HG02943 (cell line): ENCODE measurements at regions not wholly inside any gene's neighbourhood (a gene's known extent, or its start where the extent isn't known, plus 50 kb on each side); places are given as distances from the start of the nearest gene placed in this dataset.
A peak's percentile ranks its signal among the peaks of the same experiment; 100 is the strongest.
"Not testable (repeated sequence)": the region's sequence is repeated elsewhere in the genome, so short reads cannot be mapped to it uniquely, and the experiment has no call there.

Source experiments
- ATAC-seq: cut with Tn5 transposase; IDR thresholded peaks from one replicate; pipeline ENCODE4 v1.9.1; 2021; ENCODE audit warnings: mild to moderate bottlenecking, low read depth, moderate library complexity; ENCODE audit not compliant: unreplicated experiment

DNA sequence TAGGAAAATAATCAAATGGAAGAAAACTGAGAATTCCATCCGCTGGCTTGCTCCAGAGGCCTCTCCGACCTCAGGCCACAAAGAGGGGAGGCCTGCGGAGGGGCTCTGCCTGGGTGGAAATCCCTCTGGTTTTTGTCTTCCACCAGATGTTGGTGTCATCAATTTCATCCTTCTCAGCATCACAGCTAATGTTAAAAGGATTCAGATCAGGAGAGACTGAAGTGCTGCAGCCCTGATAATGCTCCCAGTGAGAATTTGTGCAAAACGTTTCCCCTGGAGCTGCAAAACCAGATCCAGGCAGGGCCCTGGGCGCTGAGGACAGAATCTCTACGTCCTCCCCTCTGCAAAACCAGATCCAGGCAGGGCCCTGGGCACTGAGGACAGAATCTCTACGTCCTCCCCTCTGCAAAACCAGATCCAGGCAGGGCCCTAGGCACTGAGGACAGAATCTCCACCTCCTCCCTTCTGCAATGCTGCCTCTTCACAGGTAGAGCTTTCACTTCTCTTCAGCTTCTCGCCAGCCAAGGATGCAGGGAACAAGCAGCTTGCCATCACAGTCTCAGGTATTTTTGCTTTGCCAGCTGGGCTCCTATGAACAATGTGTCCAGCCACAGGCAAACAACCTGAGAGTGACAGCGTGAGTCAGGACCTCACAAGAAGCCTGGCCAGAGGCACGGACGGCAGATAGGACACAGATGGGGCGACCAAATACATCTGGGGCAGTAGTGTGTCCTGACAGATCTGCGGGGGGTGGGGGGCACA, 81.2 kb downstream of the TMEM18 start:
- no peak for ATAC-seq

DNA sequence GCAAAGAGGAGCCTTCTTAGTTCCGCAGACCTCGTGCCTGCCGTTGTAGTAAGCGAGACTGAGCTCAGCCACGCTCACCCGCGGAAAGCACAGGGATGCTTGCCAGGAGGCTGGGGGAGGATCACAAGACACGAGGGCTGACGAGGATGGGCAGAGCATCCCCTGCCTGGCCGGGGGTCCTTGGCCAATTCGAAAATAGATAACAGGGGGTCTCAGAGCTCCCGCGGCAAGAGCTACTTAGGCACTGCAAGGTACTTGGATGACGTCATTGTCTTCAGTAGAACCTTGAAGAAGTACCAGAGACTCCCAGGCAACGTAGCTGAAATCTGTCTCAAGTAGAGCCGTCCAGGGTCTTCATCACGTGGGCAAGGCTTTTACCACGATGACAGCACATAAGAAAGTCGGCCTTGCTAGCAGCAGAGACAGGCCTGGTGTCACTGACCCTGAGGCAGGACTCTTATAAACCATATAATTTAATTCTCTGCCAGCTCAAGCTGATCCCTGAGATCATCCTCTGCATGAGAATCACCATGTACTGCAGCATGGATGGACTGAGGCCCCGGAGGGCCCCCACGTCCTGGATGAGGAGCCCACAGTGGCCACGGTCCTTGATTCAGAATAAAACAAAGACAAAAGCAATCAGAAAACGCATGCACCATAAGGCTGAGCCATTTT, 81.9 kb downstream of the TMEM18 start:
- no peak for ATAC-seq

DNA sequence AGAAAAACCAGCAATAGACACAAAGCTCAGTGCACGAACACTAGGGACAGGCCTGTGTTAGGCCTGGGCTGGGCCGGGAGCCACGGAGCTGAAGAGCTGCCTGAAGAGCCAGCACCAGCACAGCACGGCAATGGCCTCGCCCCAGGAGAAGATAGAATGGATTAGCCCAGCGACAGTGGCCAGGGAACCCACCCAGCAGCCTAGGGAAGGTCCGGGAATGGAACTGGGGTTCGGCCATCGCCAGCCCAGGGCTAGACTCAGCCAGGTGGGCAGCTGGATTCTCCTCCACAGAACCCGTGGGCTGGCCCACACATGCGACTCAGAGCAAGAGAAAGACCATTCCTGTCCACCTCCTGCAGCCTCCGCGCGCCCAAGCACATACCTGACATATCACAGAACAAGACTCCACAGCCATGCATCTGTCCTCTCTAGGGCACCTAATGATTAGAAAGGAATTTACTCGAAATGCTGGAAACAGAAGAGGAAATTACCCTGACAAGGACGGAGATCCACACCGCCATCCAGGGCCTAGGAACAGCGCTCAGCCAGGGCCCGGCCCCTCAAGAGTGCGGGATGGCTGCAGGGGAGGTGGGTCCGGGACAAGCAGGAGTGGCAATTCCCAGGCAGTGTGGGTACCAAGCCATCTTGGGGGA, 82.8 kb downstream of the TMEM18 start:
- no peak for ATAC-seq

DNA sequence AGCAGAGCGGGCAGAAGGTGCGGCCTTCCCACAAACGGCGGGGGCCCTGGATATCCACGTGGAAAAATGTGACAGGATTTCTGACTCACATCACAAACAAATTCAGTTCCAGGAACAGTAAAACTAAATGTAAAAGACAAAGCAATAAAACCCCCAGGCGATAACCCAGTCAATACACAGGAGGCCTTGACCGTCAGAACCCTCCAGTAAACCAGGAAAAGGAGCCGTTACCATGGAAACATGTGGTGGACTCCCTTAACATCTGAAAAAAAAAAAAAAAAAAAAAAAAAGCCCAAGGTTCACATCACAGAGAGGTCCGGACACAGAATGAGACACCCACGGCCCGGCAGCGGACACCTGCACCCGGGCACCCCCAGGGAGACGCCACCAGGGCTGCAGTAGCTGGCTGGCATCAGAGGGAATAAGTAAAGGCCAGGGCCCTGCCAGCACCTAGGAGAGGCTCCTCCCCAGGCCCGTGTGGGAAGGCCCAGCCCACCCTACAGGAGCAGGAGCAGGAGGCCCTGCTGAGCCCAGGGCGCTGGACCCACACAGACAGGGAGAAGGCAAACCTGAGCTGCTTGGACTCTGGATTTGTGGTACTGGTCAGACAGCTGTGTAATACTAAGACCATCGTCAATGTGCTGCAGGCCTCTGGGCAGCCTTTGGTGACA, 83.7 kb downstream of the TMEM18 start:
- ATAC-seq = no peak

DNA sequence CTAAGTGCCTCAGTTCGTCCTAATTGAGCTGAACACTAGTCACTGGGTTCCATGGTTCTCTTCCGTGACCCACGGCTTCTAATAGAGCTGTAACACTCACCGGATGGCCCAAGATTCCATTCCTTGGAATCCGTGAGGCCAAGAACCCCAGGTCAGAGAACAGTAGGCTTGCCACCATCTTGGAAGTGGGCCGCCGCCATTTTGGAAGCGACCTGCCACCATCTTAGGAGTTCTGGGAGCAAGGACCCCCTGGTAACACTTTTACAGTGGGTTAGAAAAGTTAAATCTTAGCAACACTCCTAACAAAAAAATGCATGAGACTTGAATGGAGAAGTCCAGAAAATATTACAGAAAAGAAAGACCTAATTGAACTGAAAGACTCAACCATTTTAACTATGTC, 84.5 kb downstream of the TMEM18 start:
- no peak for ATAC-seq

DNA sequence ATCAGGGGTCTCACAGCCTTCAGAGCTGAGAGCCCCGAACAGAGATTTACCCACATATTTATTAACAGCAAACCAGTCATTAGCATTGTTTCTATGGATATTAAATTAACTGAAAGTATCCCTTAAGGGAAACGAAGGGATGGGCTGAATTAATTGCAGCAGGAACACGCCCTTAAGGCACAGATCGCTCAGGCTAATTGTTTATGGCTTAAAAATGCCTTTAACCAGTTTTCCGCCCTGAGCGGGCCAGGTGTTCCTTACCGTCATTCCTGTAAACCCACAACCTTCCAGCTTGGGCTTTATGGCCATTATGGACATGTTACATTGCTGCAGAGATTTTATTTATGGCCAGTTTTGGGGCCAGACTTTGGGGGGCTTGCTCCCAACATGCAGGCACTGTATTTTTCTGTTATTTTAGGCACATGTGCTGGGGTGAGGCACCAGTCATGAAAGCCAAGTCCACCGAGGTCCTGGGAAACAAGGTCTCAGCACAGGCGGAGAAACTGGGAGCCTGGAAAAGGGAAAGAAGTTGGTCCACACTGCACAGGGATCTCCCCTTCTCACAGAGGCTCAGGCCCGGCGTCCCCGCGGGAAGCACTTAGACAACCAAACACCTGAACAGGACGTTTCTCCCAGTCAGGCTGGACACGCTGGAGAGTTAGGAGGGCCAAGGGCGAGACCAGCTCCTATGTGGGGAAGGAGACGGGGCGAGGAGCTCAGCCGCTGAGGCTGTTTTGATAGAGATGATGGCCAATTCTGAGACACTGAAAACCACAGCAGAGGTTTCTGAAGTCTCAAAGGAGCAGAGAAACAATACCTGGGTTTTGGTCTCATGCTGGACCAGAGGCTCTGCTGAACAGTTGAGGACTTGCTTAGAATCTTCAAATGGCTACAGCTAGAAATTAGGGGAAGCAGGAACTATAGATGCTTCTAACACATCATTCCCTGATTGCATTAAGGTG, 86.7 kb downstream of the TMEM18 start:
- ATAC-seq = no peak

DNA sequence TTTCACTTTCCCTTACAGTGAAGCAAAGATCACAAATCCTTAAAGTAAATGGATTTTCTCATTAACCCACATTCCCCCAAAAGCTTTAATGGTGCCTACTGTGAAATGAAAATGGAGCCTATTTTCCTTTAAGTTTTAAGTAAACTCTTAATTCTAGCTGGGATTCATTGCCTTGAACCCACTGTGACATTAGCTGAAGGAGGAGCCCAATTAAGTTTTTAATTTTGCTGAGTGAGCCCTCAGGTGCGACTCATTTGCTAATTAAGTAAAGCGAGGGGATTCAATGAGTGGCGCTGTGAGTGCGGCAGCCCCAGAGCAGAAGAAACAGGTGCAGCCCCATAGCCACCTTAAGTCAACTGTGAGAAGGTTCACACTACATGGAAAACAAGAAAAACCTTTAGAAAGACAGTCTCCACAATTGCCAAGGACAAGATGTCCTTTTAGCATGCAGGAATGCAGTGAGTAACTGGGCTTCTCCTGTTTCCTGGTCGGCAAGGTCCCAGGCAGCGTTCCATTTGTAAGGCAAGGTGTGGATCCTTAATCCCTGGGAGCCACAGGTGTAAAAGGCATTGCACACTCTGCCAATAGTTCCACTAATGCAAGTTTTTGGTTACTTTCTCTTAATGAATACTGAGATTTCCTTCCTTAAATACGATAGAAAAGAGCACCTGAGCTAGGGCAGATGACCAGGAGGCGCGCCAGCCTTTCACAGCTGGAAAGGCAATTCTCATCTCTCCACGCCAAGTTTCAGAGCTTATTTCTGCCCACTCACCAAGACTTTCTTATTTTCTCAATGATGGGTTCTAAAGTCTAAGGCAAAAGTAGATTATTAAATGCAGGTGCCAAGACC, 87.7 kb downstream of the TMEM18 start:
- no peak for ATAC-seq

DNA sequence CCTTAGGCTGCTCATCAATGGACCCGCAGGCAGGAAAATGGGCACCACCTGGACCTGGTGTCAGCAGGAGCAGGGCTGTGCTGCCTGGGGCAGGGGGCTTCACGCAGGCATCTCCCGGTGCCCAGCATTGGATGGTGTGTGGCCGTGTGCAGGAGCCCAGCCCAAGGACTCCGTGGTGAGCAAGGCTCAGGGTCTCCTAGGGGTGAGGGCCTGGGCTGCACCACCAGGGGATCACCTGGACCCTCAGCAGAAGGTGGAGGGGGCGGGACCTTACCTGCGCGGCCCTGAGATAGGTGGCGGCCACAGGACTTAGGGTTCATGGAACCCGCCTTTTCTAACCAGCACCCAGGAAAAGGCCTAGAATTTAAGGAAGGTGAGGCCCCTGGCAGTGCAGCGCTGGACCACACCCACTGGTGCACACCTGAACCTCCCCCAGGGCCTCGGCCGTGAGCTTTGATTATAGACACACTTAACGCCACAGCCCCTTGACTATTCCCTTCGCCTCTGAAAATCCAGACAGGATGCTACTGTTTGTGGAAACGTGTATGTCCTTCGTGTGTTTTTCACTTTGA, 89.0 kb downstream of the TMEM18 start:
- no peak for ATAC-seq

DNA sequence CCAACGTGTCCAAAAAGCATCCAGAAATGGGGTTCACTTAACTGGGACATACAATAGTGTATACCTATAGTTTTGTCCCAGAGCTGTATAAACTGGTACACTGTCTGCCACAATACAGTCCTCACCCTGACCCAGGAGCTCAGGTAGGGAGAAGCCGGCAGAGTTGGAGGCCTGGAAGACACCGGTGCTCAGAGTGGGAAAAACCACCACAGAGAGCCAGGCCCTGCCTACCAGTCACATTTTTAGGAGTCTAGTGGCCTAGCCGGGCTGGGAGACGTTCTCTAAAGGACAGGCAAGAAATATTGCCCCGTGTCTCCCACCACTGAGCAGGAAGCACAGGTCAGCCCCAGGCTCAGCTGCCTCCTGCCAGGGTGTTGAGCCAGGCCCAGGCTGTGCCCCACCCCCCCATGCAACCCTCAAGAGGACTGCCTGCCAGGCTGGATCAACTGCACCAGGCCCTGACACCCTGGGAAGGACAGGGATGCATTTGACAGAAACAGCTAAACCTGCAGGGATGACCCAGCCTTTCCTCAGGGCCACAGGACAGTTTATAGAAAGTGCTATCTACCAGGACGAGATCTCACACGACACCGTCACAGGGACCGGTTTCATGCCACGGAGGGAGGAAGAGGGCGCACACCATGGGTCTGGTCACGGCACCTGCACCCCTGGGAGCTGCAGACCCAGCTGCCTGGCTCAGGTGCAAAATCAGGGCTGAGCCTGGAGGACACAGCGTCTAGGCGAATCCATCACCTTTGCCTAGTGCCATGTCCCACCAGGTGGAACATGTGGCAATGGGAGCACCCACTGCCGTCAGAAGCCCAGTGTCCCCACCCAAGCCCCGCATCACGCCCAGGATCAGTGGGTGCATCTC, 89.9 kb downstream of the TMEM18 start:
- no peak for ATAC-seq

DNA sequence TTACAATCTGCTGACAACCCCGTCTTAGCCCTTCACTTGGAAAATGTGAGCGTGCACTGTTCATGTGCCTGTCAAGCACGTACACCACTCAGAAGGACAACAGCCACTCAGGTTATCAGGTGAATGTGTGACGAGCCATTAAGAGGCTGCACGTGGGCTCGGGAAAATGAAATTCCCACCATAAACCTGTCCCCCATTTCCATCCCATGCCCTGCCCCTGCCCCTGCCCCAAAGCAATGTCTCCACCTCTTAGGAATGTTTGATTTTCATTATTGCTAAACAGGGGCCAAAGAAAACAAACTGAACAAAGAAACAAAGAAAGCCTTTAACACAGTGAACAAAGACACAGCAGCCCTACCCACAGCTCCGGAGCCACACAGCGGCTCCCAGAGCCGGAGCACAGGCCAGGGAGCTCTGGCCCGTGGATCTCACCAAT, 90.5 kb downstream of the TMEM18 start:
- no peak for ATAC-seq

DNA sequence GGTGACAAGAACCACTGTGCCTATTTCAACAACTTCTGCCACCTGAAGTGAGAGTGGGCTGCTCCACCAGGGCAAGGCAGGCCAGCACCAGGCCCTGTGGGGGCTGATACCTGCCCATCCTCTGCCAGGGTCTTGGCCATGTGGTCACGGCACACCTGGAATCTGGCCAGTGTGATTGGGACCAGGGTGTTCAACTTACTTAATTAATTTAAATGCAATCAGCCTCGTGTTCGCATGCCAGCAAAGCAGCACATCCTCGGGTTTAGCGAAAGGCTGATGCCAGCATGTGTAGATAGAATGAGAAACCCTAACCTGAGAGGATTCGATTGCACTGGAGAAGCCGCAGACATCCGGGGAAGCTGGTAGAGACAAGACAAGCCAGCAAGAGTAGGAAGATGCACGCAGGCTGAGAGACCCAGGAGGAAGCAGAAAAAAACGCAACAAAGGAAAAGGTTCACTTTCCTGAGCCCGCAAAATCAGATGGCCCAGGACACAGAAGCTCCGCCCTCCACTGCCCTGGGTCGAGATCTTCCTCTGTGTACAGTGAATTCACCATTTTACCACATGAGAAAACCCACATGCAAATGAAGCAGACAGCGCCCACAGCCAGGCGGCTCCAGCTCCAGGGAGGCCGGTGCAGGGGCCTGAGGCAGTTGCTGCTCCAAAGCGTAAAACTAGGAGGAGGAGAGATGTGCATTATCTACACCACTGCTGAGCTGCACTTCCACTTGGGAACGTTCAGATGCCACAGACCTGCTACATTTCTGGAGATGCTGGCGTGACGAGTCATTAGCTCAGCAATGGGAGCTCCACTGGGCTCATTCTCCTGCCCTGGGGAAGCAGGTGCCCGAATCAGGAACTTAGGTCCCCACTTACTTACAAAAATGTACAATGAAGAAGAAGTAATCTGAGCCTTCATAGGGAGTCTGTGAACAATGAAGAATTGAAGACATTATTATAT, 92.1 kb downstream of the TMEM18 start:
- ATAC-seq = peak; percentile 93

DNA sequence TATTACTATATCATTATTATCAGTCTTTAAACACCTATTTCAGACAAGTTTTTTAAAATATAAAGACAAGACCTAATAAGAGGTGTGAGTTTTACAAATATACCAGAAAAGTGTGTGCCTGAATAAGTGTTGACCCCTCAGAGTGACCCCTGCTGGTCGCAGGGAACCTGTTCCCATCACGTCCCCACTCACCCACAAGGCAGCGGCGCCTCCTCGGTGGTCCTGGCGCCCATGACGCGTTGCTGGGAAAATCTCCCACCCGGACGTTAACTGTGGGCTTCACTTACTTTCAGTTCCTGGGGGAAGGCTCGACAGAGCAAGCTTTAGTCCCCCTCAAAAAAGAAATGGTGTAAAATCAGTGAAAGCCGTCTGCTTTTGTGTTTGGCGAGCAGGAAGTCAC, 93.5 kb downstream of the TMEM18 start:
- no peak for ATAC-seq

DNA sequence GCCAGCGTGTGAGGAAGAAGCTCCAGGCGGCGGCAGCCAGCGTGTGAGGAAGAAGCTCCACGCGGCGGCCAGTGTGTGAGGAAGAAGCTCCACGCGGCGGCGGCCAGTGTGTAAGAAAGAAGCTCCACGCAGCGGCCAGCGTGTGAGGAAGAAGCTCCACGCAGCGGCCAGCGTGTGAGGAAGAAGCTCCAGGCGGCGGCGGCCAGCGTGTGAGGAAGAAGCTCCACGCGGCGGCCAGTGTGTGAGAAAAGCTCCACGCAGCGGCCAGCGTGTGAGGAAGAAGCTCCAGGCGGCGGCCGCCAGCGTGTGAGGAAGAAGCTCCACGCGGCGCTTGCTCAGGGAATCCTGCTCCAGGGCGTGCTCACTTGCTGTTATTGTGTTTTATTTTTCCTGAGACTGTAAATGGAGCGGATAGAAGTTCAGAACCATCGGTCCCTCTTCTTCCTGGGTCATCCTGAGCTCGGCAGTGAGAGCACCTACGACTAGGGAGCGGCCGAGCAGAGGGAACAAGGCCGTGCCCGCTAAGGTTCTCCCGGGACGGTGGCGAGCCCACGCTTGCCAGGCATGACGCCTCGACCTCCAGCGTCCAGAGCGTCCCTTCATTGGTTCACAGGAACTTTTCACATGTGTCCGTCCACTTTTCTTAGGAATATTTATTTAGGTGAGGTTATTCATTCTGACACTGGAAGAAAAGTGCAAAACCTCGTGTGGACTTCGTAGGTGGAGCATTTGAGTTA, 94.2 kb downstream of the TMEM18 start:
- ATAC-seq = no peak

DNA sequence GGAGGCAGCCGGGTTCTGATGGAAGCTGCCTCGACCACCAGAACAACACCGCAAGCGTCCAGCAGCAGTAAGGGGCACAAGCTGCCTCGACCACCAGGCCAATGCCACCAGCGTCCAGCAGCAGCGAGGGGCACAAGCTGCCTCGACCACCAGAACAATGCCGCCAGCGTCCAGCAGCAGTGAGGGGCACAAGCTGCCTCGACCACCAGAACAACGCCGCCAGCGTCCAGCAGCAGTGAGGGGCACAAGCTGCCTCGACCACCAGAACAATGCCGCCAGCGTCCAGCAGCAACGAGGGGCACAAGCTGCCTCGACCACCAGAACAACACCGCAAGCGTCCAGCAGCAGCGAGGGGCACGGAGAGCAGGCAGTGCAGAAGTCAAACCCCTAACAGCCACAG, 94.9 kb downstream of the TMEM18 start:
- ATAC-seq = not testable (repeated sequence)

DNA sequence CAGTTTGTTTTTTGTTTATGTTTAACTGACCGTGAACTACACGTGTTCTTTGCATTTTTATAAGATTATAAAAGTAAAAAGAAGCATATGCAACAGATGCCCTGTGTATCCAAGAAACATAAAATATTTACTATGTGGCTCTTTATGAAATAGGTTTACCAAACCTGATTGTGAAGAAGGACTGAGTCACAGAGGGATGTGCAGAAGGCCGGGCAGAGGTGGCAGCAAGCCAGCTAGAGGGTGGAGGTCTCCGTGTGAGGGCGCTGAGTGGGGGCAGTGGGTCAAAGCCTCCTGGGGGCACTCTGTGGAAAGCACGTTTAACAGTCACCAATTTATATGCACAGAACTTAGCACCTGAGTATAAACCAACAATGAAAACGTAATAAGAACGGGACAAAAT, 97.2 kb downstream of the TMEM18 start:
- ATAC-seq = no peak

DNA sequence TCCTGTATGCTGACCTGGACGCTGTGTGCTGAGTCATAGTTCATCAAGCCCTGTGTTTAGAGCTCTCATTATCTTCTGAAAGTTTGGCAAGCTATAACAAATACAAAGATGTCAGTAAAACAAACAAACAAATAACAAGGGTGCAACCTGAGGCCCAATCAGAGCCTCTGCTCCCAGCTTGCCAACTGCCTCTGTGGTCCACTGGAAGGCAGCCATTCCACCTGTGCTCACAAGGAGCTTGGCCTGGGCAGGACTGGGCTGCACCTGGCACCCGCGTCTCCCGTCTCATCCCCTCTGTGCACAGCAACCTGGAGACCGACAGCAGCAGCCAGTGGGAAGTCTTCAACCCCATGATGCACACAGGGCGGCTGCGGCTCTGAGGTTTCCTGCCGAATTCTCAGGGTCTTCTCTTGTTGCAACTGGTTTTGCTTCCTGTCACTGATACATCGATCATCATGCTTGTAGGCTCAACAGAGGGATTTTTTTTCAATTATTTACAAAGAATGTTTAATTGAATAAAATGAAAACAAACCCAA, 97.8 kb downstream of the TMEM18 start:
- no peak for ATAC-seq
